GM18511 (cell line): ENCODE measurements at regions not wholly inside any gene's neighbourhood (a gene's known extent, or its start where the extent isn't known, plus 50 kb on each side); places are given as distances from the start of the nearest gene placed in this dataset.

ENCODE experiments used
- ATAC-seq: cut with Tn5 transposase; IDR thresholded peaks from one replicate; pipeline ENCODE4 v1.9.1; 2021; ENCODE audit warnings: mild to moderate bottlenecking, moderate library complexity; ENCODE audit not compliant: unreplicated experiment

DNA sequence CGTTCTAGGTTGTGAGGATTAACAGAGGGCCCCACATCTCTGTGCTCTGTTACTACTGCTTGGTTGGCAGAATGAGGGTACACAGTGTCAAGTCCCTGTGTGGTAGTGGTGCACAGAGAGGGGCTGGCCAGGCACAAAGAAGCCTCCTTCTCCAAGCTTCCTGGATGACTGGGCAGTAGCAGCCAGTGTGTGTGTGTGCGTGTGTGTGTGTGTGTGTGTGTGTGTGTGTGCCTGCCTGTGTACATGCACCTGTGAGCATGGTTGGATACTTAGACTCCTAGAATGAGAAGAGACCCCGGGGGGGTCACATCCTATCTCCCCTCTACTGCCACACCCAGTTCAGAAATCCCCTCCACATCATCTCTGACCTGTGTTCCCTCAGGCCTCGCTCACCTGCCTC, 146.7 kb upstream of the UNC5B start:
- no peak for ATAC-seq

- no peak for ATAC-seq
These were observed 145.8 kb upstream of the UNC5B start for GRCh38 chr10:71066600-71066999.

- ATAC-seq, result no peak
These were observed 145.2 kb upstream of the UNC5B start for GRCh38 chr10:71067098-71067740.

DNA sequence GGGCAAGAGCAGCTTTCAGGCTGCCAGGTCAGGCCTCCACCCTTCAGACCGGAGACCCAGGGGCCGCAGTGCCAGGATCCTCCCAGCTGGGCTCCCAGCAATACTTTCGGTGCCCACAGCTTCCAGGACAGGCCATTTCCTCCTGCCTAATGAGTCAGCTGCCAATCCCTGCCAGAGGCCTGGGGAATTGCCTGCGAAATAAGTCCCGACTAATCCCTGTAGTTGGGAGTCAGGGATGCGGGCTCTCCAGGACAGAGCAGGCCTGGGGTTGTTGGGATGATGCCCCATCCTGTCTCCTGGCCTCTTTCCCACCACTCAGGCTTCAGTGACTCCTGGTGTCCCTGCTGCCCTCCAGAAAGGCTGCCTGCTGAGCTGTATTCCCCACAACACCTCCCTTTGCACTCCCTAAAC, 143.5 kb upstream of the UNC5B start:
- ATAC-seq, result no peak

GRCh38 chr10:71069909-71070666, 142.3 kb upstream of the UNC5B start:
- ATAC-seq, result no peak

GRCh38 chr10:71070741-71071140, 141.6 kb upstream of the UNC5B start:
- no peak for ATAC-seq

DNA sequence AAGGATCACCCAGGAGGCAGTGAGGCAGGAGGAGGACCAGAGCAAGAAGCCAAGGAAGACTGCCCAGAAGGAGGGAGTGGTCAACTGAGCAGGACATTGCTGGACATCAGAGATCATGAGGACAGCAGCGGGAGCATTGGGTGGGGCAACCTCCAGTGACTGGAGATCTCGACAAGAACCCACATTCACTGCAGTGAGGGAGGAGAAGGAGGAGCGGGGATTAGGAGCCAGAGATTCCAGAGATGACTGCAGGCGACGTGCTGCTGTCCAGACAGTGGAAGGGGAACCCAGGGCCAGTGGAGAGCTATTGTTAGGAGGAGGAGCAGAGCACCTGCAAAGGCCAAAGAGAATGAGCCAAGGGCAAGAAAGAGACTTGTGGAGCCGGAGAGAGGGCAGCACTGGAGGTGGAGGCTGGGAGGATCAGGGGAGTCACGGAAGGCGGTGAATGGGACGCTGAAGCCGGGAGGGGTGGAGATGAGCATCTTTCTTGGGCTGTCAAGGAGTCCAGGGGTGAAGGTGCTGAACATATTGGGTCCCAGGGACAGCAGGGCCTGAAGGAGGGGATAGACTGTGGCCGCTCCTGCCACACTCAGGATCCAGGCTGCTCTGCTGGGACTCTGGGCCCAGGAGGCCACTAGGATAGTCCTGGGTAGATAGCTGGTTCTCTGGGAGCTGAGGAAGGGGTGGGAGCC, 140.1 kb upstream of the UNC5B start:
- no peak for ATAC-seq

- no peak for ATAC-seq
These were observed 139.6 kb upstream of the UNC5B start for GRCh38 chr10:71072823-71073210.

GRCh38 chr10:71073451-71074175, 138.8 kb upstream of the UNC5B start:
- no peak for ATAC-seq

GRCh38 chr10:71074176-71074755, 138.1 kb upstream of the UNC5B start:
- no peak for ATAC-seq

DNA sequence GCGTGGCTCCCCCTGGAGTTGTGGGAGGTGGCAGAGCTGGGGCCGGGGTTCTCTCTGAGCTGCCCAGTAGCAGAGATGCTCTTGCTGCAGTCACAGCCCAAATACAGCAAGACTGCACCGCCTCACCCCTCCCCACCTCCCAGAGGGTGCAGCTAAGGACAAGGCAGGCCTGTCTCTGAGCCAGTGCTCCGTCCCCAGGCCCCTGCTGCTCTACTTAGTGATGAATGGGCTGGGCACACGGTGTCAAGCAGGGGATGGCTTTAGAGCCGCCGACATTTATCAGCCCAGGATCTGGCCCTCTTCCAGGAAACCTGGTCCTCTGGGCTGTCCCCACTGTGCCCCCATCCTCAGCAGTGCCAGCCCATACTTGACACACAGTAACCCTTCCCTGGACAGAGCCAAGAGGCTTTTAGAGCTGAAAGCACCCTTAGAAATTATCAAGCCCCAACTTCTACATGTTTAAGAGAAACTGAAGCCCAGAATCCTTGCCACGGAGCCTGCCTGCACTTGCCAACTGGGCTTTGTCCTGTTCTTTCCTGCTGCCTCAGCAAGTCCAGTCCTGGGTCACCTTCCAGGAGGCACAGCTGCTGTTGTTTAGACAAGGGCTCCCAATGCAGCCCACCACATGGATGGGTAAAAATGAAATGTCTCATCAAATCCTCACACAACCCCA, 137.1 kb upstream of the UNC5B start:
- ATAC-seq, result no peak

GRCh38 chr10:71075759-71076472, 136.5 kb upstream of the UNC5B start:
- ATAC-seq, result no peak

DNA sequence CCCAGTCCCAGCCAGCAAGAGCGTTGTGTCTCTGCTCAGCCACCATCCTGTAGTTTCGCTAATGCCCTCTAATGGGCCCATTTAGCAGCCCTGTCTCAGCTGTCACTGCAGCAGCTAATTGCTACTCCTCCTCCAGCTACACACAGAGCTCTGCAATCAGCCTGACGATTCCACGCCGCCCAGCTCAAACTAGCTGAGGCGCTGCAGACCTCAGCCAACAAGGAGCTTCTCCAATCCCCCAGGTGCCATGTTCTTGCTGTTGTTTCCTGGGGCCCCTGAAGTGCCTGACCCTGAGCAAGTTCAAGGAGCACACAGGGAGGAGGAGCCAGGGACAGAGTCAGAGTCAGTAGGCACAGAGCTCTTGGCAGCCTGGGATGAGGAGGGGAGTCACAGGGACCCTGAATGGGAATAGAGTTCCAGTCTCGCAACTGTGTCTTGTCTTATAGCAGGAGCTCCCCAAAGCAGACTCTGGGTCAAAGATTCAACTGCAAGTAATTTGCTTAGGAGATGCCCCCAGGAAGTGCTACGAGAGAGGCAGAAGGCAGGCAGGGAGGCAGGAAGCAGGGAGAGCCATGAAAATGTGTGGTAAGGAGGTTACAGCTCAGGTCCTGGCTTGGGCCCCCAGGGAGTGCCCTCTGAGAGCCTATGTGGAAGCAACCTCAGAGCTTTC, 135.8 kb upstream of the UNC5B start:
- ATAC-seq, result no peak

DNA sequence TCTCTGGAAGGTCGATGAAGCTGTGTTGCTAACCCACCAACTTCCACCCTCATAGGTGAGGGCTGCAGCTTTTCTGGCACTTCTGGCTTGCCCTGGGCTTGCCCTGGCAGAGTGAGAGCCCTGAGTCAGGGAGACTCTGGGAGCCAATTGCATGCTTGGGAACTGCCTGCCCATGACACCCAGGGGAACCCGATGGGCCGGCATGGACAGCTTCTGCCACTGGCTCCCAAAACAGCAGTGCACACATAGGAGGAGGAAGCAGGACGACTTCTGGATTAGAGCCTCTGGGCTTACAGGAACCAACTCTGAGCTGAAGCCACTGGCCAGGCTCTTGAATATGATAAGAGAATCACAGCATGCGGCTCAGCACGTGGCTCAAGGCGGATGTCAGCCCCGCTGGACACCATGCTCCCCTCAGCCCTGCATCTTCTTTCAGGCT, 135.2 kb upstream of the UNC5B start:
- ATAC-seq, result no peak

- no peak for ATAC-seq
These were observed 134.4 kb upstream of the UNC5B start for GRCh38 chr10:71077796-71078453.

DNA sequence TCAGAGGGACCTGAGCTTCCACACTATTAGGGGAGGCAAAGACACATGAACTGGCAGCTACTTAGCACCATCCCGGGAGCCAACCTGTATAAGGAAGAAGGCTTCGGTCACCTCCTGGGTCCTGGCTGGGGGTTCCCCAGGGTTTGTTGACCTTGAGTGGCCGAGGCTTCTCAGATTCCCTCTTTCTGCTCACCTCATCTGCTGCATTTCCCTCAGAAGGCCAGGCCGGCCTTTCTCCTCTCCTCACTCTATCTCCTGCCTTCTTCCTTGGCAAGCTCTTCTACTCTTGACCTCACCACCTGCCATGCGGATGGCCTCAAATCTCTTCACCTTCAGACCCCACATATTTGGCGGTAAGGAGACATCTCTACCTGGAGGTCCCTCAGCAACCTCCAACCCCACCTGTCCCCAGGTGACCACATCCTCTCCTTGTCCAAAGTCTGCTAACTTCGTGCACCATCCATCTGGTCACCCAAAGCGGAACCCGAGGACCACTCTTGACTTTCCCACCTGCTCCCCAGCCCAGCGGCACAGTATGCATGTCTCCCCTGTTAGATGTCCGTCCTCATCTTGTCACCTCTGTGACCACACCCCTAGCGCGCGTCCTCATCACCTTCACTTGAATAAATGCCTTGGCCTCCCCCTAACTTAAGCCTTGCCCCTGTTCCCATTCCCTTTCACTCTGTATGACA, 133.8 kb upstream of the UNC5B start:
- ATAC-seq, result no peak

GRCh38 chr10:71079761-71080380, 132.5 kb upstream of the UNC5B start:
- ATAC-seq, result no peak
